CD14-positive monocyte (primary cell): ENCODE measurements at regions not wholly inside any gene's neighbourhood (a gene's known extent, or its start where the extent isn't known, plus 50 kb on each side); places are given as distances from the start of the nearest gene placed in this dataset.

ENCODE experiments used
- DNase-seq, 3 donors: peaks; one replicate each; pipeline ENCODE4 v3.0.0-alpha.2; 2011 to 2022
- H2AFZ ChIP-seq: 2 replicates; pipeline ENCODE4 v1.6.0; 2012; ENCODE audit warnings: mild to moderate bottlenecking, low read depth, low read length, inconsistent platforms; ENCODE audit not compliant: insufficient read depth, poor library complexity, severe bottlenecking
- H3K27ac ChIP-seq, 2 donors: 1 replicate in 1 of 2; 2 replicates in 1 of 2; pipeline ENCODE4 v1.5.1; 2012 to 2013; ENCODE audit warnings: low read length in 2 of 2, control low read depth in 1 of 2, inconsistent platforms in 1 of 2, low read depth in 1 of 2, mild to moderate bottlenecking in 1 of 2
- H3K27me3 ChIP-seq, 2 donors: one replicate each; pipeline versions ENCODE4 v1.6.0 to v1.6.1; 2011 to 2013; ENCODE audit warnings: low read length in 2 of 2; ENCODE audit not compliant: control insufficient read depth in 2 of 2, insufficient read depth in 2 of 2
- H3K36me3 ChIP-seq, 2 donors: replicated peaks in 1 of 2; 1 replicate in 1 of 2; 2 replicates in 1 of 2; pipeline versions ENCODE4 v1.5.1 to v1.6.1; 2012 to 2013; ENCODE audit warnings: low read length in 2 of 2, control low read depth in 1 of 2, inconsistent platforms in 1 of 2, mild to moderate bottlenecking in 1 of 2; ENCODE audit not compliant: insufficient read depth in 2 of 2, control insufficient read depth in 1 of 2
- H3K4me1 ChIP-seq, 2 donors: 1 replicate in 1 of 2; 2 replicates in 1 of 2; pipeline versions ENCODE4 v1.5.1 to v1.6.1; 2012 to 2013; ENCODE audit warnings: low read length in 2 of 2, control low read depth in 1 of 2, inconsistent platforms in 1 of 2, mild to moderate bottlenecking in 1 of 2, moderate library complexity in 1 of 2; ENCODE audit not compliant: insufficient read depth in 2 of 2, control insufficient read depth in 1 of 2
- H3K4me2 ChIP-seq: replicated peaks from 2 replicates; pipeline ENCODE3; 2012; ENCODE audit warnings: low read length, moderate library complexity, mild to moderate bottlenecking; ENCODE audit not compliant: poor library complexity, severe bottlenecking; ENCODE audit errors: extremely low read depth
- H3K4me3 ChIP-seq, 3 experiments: fragments of 200-600 bp in 1 of 3; sonication (generic) in 1 of 3; replicated peaks in 1 of 3; 1 replicate in 2 of 3; 2 replicates in 1 of 3; pipeline ENCODE4 v1.5.1; 2011 to 2013; ENCODE audit warnings: low read length in 3 of 3, mild to moderate bottlenecking in 3 of 3, control low read depth in 2 of 3, low read depth in 2 of 3, inconsistent platforms in 1 of 3, moderate library complexity in 1 of 3
- H3K79me2 ChIP-seq: 2 replicates; pipeline ENCODE4 v1.6.0; 2012; ENCODE audit warnings: mild to moderate bottlenecking, control low read depth, inconsistent platforms, low read length, moderate library complexity; ENCODE audit not compliant: insufficient read depth
- H3K9ac ChIP-seq: 2 replicates; pipeline ENCODE4 v1.6.0; 2017; ENCODE audit warnings: low read length, mild to moderate bottlenecking; ENCODE audit not compliant: insufficient read depth, poor library complexity, severe bottlenecking
- H3K9me3 ChIP-seq, 2 donors: replicated peaks in 1 of 2; 1 replicate in 1 of 2; 2 replicates in 1 of 2; pipeline versions ENCODE4 v1.5.1 to v1.6.1; 2012 to 2013; ENCODE audit warnings: low read length in 2 of 2, control low read depth in 1 of 2; ENCODE audit not compliant: control insufficient read depth in 1 of 2, insufficient read depth in 1 of 2
- H4K20me1 ChIP-seq: 2 replicates; pipeline ENCODE4 v1.6.0; 2012; ENCODE audit warnings: mild to moderate bottlenecking, low read length, control low read depth, moderate library complexity; ENCODE audit not compliant: insufficient read depth
- H3K27ac Mint-ChIP-seq, 7 donors: one replicate each; pipeline ENCODE4 v1.8.0; 2020; ENCODE audit warnings: mild to moderate bottlenecking in 7 of 7, mixed read lengths in 7 of 7, moderate library complexity in 6 of 7, inconsistent platforms in 2 of 7
- H3K27me3 Mint-ChIP-seq, 3 donors: one replicate each; pipeline ENCODE4 v1.8.0; 2021 to 2022; ENCODE audit warnings: low read depth in 3 of 3, mild to moderate bottlenecking in 3 of 3, mixed read lengths in 3 of 3, moderate library complexity in 3 of 3, inconsistent platforms in 1 of 3
- H3K36me3 Mint-ChIP-seq, 2 donors: one replicate each; pipeline ENCODE4 v1.8.0; 2020; ENCODE audit warnings: mixed read lengths in 2 of 2, inconsistent platforms in 1 of 2, mild to moderate bottlenecking in 1 of 2
- H3K4me1 Mint-ChIP-seq: one replicate; pipeline ENCODE4 v1.8.0; 2020; ENCODE audit warnings: mild to moderate bottlenecking, mixed read lengths
- H3K4me3 Mint-ChIP-seq, 2 donors: one replicate each; pipeline ENCODE4 v1.8.0; 2020; ENCODE audit warnings: mild to moderate bottlenecking in 2 of 2, mixed read lengths in 2 of 2, moderate library complexity in 1 of 2
- H3K9me3 Mint-ChIP-seq, 7 donors: one replicate each; pipeline ENCODE4 v1.8.0; 2020 to 2022; ENCODE audit warnings: mixed read lengths in 7 of 7, mild to moderate bottlenecking in 6 of 7, moderate library complexity in 6 of 7, inconsistent platforms in 2 of 7
- CTCF ChIP-seq: fragments of 200-600 bp; IDR thresholded peaks from one replicate; pipeline ENCODE4 v1.8.0; 2022; ENCODE audit warnings: antibody characterized with exemption, mild to moderate bottlenecking
- WGBS: methylation state at CpG from one replicate; pipeline ENCODE4 v1.1.5; 2013; ENCODE audit warnings: missing lambda C conversion rate; ENCODE audit not compliant: insufficient coverage; 5-methylcytosine and 5-hydroxymethylcytosine counted together
- intact Hi-C, 2 donors: fragments of 100-400 bp; cut with micrococcal nuclease; formaldehyde crosslinking; loops; one replicate each; pipeline versions ENCODE4 v1.15.0 to v1.15.1; 2023

GRCh38 chr5:154625031-154625430 is 130.1 kb upstream of the LARP1 start:
- TF ChIP-seq CTCF, result no peak
- peaks cover 0 to 3% (median 0%) of the 10 kb centered on the region in 7 donors for H3K9me3 Mint-ChIP-seq
- no peak overlapping the region for H3K4me2 ChIP-seq
- H3K36me3 Mint-ChIP-seq, result no peaks in the 10 kb centered on the region
- no peak overlapping the region for H2AFZ ChIP-seq
- no peaks in the 10 kb centered on the region for H4K20me1 ChIP-seq
- no peak overlapping the region for H3K27ac Mint-ChIP-seq
- WGBS, result 100% methylated on average over 3 of the region's 5 CpGs
- H3K4me3 Mint-ChIP-seq, result no peak overlapping the region
- peaks cover 4% of the 10 kb centered on the region for H3K4me1 Mint-ChIP-seq
- H3K9me3 ChIP-seq, result no peaks in the 10 kb centered on the region
- intact Hi-C loops, result no loop called here
- no peak overlapping the region for H3K4me3 ChIP-seq
- H3K4me1 ChIP-seq, result no peaks in the 10 kb centered on the region
- no peaks in the 10 kb centered on the region for H3K27me3 ChIP-seq
- H3K36me3 ChIP-seq, result no peaks in the 10 kb centered on the region
- H3K27me3 Mint-ChIP-seq, result peaks cover 2 to 9% (median 4%) of the 10 kb centered on the region in 3 donors
- no peak overlapping the region for H3K9ac ChIP-seq
- H3K27ac ChIP-seq, result no peak overlapping the region
- H3K79me2 ChIP-seq, result no peaks in the 10 kb centered on the region
- DNase-seq, result no peak

- 83% methylated on average over 1 of the region's 3 CpGs for WGBS
Measured at GRCh38 chr5:154624341-154624740, 130.8 kb upstream of the LARP1 start.

More at GRCh38 chr5:154624341-154624740, 130.8 kb upstream of the LARP1 start:
- Mint-ChIP-seq H3K27ac (no peak overlapping the region), H3K36me3 (no peaks in the 10 kb centered on the region), H3K4me3 (no peak overlapping the region), H3K27me3 (peaks cover 2 to 8% (median 4%) of the 10 kb centered on the region in 3 donors), H3K9me3 (peaks cover 0 to 3% (median 0%) of the 10 kb centered on the region in 7 donors), H3K4me1 (peaks cover 4% of the 10 kb centered on the region)
- no peak for DNase-seq
- no peak overlapping the region for H3K27ac ChIP-seq
- H3K79me2 ChIP-seq, result no peaks in the 10 kb centered on the region
- no peaks in the 10 kb centered on the region for H3K36me3 ChIP-seq
- H3K4me1 ChIP-seq, result no peaks in the 10 kb centered on the region
- no peaks in the 10 kb centered on the region for H3K9me3 ChIP-seq
- TF ChIP-seq CTCF, result no peak
- no peak overlapping the region for H2AFZ ChIP-seq
- no peak overlapping the region for H3K4me3 ChIP-seq
- H3K9ac ChIP-seq, result no peak overlapping the region
- intact Hi-C loops, result no loop called here
- H4K20me1 ChIP-seq, result no peaks in the 10 kb centered on the region
- no peak overlapping the region for H3K4me2 ChIP-seq
- H3K27me3 ChIP-seq, result no peaks in the 10 kb centered on the region
